GM12878 (cell line): ENCODE measurements at regions not wholly inside any gene's neighbourhood (a gene's known extent, or its start where the extent isn't known, plus 50 kb on each side); places are given as distances from the start of the nearest gene placed in this dataset.
"Not testable (repeated sequence)": the region's sequence is repeated elsewhere in the genome, so short reads cannot be mapped to it uniquely, and the experiment has no call there.

Experiments used
- FOXK2 ChIP-seq: fragments of 450-650 bp; IDR thresholded peaks from 2 replicates; pipeline ENCODE4 v1.6.1; 2017; ENCODE audit warnings: mild to moderate bottlenecking, moderate library complexity
- JUND ChIP-seq: IDR thresholded peaks from 2 replicates; pipeline ENCODE4 v1.6.1; 2012; ENCODE audit warnings: low read depth, mild to moderate bottlenecking, low read length, improper control_type of control experiment, moderate library complexity
- LARP7 ChIP-seq: fragments of 450-650 bp; IDR thresholded peaks from 2 replicates; pipeline ENCODE4 v1.6.1; 2017; ENCODE audit warnings: mild to moderate bottlenecking
- POLR2AphosphoS2 ChIP-seq: IDR thresholded peaks from 2 replicates; pipeline ENCODE4 v1.6.1; 2011; ENCODE audit warnings: low read depth, mild to moderate bottlenecking, low read length, improper control_type of control experiment, moderate library complexity
- POLR2AphosphoS5 ChIP-seq: IDR thresholded peaks from 2 replicates; pipeline ENCODE4 v1.6.1; 2011; ENCODE audit warnings: mild to moderate bottlenecking, low read length, inconsistent platforms
- YY1 ChIP-seq: IDR thresholded peaks from 2 replicates; pipeline ENCODE4 v1.6.1; 2011; ENCODE audit warnings: low read depth, mild to moderate bottlenecking, low read length
- TF ChIP-seq, protein P1 (sequence below), 3 experiments: IDR thresholded peaks in 2 of 3; conservative IDR thresholded peaks in 1 of 3; 2 replicates each; pipeline ENCODE4 v1.5.1; 2011; ENCODE audit warnings: low read depth in 3 of 3, low read length in 3 of 3, mild to moderate bottlenecking in 3 of 3, control low read depth in 2 of 3, moderate library complexity in 2 of 3, inconsistent platforms in 1 of 3, mixed read lengths in 1 of 3; ENCODE audit not compliant: control insufficient read depth in 2 of 3, insufficient read depth in 1 of 3; ENCODE audit errors: extremely low read depth in 1 of 3
- TF ChIP-seq, protein P2 (sequence below): fragments of 450-650 bp; formaldehyde crosslinking; IDR thresholded peaks from 2 replicates; pipeline ENCODE4 v1.4.0; 2020; ENCODE audit warnings: mild to moderate bottlenecking, moderate library complexity
- TF ChIP-seq, protein P3 (sequence below): fragments of 450-650 bp; IDR thresholded peaks from 2 replicates; pipeline ENCODE4 v1.6.1; 2018; ENCODE audit warnings: borderline replicate concordance, mild to moderate bottlenecking; ENCODE audit not compliant: partially characterized antibody

DNA sequence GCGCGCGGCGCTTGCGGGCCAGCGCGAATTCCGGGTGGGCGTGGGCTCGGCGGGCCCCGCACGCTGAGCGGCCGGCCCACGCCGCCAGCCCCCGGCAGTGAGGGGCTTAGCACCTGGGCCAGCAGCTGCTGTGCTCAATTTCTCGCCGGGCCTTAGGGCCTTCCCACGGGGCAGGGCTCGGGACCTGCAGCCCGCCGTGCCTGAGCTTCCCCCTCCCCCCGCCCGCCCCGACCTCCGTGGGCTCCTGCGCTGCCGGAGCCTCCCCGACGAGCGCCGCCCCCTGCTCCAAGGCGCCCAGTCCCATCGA lies 186.9 kb upstream of the NLRP1 start:
- TF ChIP-seq LARP7, POLR2AphosphoS2, POLR2AphosphoS5, JUND, YY1, FOXK2: not testable (repeated sequence)
- TF ChIP-seq, protein P1, sequence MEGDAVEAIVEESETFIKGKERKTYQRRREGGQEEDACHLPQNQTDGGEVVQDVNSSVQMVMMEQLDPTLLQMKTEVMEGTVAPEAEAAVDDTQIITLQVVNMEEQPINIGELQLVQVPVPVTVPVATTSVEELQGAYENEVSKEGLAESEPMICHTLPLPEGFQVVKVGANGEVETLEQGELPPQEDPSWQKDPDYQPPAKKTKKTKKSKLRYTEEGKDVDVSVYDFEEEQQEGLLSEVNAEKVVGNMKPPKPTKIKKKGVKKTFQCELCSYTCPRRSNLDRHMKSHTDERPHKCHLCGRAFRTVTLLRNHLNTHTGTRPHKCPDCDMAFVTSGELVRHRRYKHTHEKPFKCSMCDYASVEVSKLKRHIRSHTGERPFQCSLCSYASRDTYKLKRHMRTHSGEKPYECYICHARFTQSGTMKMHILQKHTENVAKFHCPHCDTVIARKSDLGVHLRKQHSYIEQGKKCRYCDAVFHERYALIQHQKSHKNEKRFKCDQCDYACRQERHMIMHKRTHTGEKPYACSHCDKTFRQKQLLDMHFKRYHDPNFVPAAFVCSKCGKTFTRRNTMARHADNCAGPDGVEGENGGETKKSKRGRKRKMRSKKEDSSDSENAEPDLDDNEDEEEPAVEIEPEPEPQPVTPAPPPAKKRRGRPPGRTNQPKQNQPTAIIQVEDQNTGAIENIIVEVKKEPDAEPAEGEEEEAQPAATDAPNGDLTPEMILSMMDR (IDR thresholded peaks at IDR 0.05 in 2 of 3, conservative IDR thresholded peaks at IDR 0.05 in 1 of 3; ENCODE audit: control insufficient read depth in 2 of 3, extremely low read depth in 1 of 3, insufficient read depth in 1 of 3, low read depth in 3 of 3, low read length in 3 of 3): not testable (repeated sequence)
- TF ChIP-seq, protein P2, sequence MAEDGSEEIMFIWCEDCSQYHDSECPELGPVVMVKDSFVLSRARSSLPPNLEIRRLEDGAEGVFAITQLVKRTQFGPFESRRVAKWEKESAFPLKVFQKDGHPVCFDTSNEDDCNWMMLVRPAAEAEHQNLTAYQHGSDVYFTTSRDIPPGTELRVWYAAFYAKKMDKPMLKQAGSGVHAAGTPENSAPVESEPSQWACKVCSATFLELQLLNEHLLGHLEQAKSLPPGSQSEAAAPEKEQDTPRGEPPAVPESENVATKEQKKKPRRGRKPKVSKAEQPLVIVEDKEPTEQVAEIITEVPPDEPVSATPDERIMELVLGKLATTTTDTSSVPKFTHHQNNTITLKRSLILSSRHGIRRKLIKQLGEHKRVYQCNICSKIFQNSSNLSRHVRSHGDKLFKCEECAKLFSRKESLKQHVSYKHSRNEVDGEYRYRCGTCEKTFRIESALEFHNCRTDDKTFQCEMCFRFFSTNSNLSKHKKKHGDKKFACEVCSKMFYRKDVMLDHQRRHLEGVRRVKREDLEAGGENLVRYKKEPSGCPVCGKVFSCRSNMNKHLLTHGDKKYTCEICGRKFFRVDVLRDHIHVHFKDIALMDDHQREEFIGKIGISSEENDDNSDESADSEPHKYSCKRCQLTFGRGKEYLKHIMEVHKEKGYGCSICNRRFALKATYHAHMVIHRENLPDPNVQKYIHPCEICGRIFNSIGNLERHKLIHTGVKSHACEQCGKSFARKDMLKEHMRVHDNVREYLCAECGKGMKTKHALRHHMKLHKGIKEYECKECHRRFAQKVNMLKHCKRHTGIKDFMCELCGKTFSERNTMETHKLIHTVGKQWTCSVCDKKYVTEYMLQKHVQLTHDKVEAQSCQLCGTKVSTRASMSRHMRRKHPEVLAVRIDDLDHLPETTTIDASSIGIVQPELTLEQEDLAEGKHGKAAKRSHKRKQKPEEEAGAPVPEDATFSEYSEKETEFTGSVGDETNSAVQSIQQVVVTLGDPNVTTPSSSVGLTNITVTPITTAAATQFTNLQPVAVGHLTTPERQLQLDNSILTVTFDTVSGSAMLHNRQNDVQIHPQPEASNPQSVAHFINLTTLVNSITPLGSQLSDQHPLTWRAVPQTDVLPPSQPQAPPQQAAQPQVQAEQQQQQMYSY (CRISPR knock-in tag): not testable (repeated sequence)
- TF ChIP-seq, protein P3, sequence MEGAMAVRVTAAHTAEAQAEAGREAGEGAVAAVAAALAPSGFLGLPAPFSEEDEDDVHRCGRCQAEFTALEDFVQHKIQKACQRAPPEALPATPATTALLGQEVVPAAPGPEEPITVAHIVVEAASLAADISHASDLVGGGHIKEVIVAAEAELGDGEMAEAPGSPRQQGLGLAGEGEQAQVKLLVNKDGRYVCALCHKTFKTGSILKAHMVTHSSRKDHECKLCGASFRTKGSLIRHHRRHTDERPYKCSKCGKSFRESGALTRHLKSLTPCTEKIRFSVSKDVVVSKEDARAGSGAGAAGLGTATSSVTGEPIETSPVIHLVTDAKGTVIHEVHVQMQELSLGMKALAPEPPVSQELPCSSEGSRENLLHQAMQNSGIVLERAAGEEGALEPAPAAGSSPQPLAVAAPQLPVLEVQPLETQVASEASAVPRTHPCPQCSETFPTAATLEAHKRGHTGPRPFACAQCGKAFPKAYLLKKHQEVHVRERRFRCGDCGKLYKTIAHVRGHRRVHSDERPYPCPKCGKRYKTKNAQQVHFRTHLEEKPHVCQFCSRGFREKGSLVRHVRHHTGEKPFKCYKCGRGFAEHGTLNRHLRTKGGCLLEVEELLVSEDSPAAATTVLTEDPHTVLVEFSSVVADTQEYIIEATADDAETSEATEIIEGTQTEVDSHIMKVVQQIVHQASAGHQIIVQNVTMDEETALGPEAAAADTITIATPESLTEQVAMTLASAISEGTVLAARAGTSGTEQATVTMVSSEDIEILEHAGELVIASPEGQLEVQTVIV: not testable (repeated sequence)
